Nephron (organoid): ENCODE measurements at regions not wholly inside any gene's neighbourhood (a gene's known extent, or its start where the extent isn't known, plus 50 kb on each side); places are given as distances from the start of the nearest gene placed in this dataset.

ENCODE experiments used
- H3K27ac Mint-ChIP-seq, 3 experiments: 2 replicates each; pipeline ENCODE4 v1.8.0; 2020; ENCODE audit warnings: mixed read lengths in 3 of 3, mild to moderate bottlenecking in 2 of 3, moderate library complexity in 1 of 3
- H3K27me3 Mint-ChIP-seq: 2 replicates; pipeline ENCODE4 v1.8.0; 2021; ENCODE audit warnings: low read depth, mild to moderate bottlenecking, moderate library complexity, mixed read lengths
- H3K36me3 Mint-ChIP-seq: 2 replicates; pipeline ENCODE4 v1.8.0; 2020; ENCODE audit warnings: low read depth, mixed read lengths
- H3K4me1 Mint-ChIP-seq: 2 replicates; pipeline ENCODE4 v1.8.0; 2020; ENCODE audit warnings: mixed read lengths
- H3K4me3 Mint-ChIP-seq, 3 experiments: 2 replicates each; pipeline ENCODE4 v1.8.0; 2020; ENCODE audit warnings: mild to moderate bottlenecking in 3 of 3, mixed read lengths in 3 of 3, moderate library complexity in 2 of 3
- H3K9me3 Mint-ChIP-seq: 2 replicates; pipeline ENCODE4 v1.8.0; 2020; ENCODE audit warnings: mixed read lengths
- CTCF ChIP-seq, 3 experiments: fragments of 200-600 bp; sonication (generic); IDR thresholded peaks; one replicate each; pipeline ENCODE4 v1.5.0; 2021; ENCODE audit warnings: antibody characterized with exemption in 3 of 3; ENCODE audit not compliant: unreplicated experiment in 3 of 3

DNA sequence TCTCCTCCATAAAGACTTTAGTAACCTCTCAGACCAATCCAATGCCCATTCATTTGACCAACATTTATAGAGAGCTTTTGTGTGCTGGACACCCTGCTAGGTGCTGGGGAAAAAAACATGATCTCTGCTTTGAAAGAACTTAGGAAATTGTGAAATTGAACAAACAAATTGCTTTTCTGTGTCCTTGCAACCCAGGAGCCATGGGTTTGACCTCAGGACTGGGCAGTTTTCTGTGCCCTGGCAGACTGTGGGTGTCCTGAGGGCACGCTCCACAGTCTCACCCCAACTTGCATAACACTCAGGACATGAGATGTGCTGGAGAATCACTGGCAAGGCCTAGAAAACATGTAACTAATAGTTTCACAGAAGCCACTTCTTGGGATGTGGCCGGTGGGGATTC, 429.1 kb upstream of the ZMIZ1 start:
- TF ChIP-seq CTCF (IDR thresholded peaks at IDR 0.05; ENCODE audit: unreplicated experiment in 3 of 3): no peak
- Mint-ChIP-seq H3K4me3 (no peak overlapping the region), H3K9me3 (no peaks in the 10 kb centered on the region), H3K36me3 (no peaks in the 10 kb centered on the region), H3K27me3 (peaks cover 3% of the 10 kb centered on the region), H3K4me1 (peaks cover 37% of the 10 kb centered on the region), H3K27ac (no peak overlapping the region)

- Mint-ChIP-seq H3K4me3 (no peak overlapping the region), H3K9me3 (peaks cover 3% of the 10 kb centered on the region), H3K27me3 (no peaks in the 10 kb centered on the region), H3K36me3 (no peaks in the 10 kb centered on the region), H3K4me1 (peaks cover 25% of the 10 kb centered on the region), H3K27ac (peak overlapping the region in 2 of 3 experiments; percentile 10 to 24)
- peak in 2 of 3 experiments; percentile 8 to 23 for TF ChIP-seq CTCF (IDR thresholded peaks at IDR 0.05; ENCODE audit: unreplicated experiment in 3 of 3)
Measured at GRCh38 chr10:78640796-78641636, 427.8 kb upstream of the ZMIZ1 start.

DNA sequence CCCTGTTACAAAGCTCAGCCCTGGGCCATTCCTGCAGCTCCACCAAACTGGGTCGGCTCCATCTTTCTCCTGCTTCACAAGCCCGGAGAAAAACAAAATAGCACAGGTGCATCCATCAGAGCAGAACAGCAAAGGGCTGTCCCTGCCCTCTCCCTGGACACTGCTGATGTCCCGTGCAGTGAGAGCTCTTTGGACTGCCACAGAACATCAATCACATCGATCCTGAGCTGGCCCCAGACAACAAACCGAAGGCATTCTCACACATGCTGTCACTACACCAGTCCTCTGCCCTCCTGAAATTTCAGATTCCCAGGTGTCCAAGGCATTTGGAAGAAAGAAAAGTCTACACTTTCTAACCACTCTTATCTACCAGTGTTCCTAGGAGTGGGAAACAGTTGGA, 427.1 kb upstream of the ZMIZ1 start:
- H3K4me3 Mint-ChIP-seq: no peak overlapping the region
- no peaks in the 10 kb centered on the region for H3K27me3 Mint-ChIP-seq
- H3K27ac Mint-ChIP-seq: peak overlapping the region in 2 of 3 experiments; percentile 10 to 24
- H3K9me3 Mint-ChIP-seq: peaks cover 3% of the 10 kb centered on the region
- no peaks in the 10 kb centered on the region for H3K36me3 Mint-ChIP-seq
- TF ChIP-seq CTCF (IDR thresholded peaks at IDR 0.05; ENCODE audit: unreplicated experiment in 3 of 3): no peak
- H3K4me1 Mint-ChIP-seq: peaks cover 25% of the 10 kb centered on the region

DNA sequence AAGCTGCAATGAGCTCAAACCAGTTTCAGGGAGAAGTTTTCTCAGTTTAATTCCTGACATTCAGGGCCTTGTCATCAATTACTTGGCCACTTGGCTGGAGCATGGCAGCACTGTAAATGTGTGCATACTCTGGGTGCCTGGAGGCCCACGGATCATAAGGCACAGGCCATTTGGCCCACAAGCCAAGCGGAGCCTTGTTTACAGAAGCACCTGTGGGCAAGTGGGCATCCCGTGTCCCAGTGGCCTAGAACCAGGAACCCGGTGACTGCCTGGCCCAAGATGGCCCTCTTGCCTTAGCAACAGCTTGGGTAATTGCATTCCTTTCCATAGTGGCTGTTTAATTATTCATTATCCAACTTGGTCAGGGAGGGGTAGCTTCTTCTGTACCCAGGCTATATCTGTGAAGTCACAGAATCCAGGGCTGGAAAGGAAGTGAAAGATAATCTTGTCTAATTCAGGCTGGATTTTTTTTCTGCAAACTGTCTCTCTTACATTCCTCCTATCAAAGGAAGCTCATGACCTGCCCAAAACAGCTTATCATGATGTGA, 426.4 kb upstream of the ZMIZ1 start:
- no peak for TF ChIP-seq CTCF (IDR thresholded peaks at IDR 0.05; ENCODE audit: unreplicated experiment in 3 of 3)
- H3K27ac Mint-ChIP-seq: no peak overlapping the region
- H3K27me3 Mint-ChIP-seq: peaks cover 4% of the 10 kb centered on the region

GRCh38 chr10:78643513-78643912, 425.3 kb upstream of the ZMIZ1 start:
- peaks cover 24% of the 10 kb centered on the region for H3K4me1 Mint-ChIP-seq
- no peak for TF ChIP-seq CTCF (IDR thresholded peaks at IDR 0.05; ENCODE audit: unreplicated experiment in 3 of 3)
- H3K36me3 Mint-ChIP-seq: no peaks in the 10 kb centered on the region
- peaks cover 3% of the 10 kb centered on the region for H3K9me3 Mint-ChIP-seq
- peaks cover 7% of the 10 kb centered on the region for H3K27me3 Mint-ChIP-seq
- H3K4me3 Mint-ChIP-seq: no peak overlapping the region
- no peak overlapping the region for H3K27ac Mint-ChIP-seq

More for the DNA sequence above, 426.4 kb upstream of the ZMIZ1 start:
- Mint-ChIP-seq H3K36me3 (no peaks in the 10 kb centered on the region), H3K4me3 (no peak overlapping the region), H3K4me1 (peaks cover 19% of the 10 kb centered on the region), H3K9me3 (peaks cover 3% of the 10 kb centered on the region)
